ENCODE measurements at regions not wholly inside any gene's neighbourhood (a gene's known extent, or its start where the extent isn't known, plus 50 kb on each side); places are given as distances from the start of the nearest gene placed in this dataset.

- no peak for DNase-seq
Observed at GRCh38 chr6:167515873-167516507, 191.1 kb downstream of the TTLL2 start.

- DNase-seq = no peak
Observed at GRCh38 chr6:167517254-167517916, 192.5 kb downstream of the TTLL2 start.

GRCh38 chr6:167523426-167523825, 198.5 kb downstream of the TTLL2 start:
- DNase-seq = no peak

- no peak for DNase-seq
Observed at GRCh38 chr6:167524261-167525111, 199.6 kb downstream of the TTLL2 start.

GRCh38 chr6:167525774-167526173, 200.9 kb downstream of the TTLL2 start:
- DNase-seq = no peak

- DNase-seq = no peak
Observed at GRCh38 chr6:167526465-167527368, 201.8 kb downstream of the TTLL2 start.

- no peak for DNase-seq
Observed at GRCh38 chr6:167528239-167528638, 203.4 kb downstream of the TTLL2 start.

- no peak for DNase-seq
Observed at GRCh38 chr6:167528976-167529375, 204.1 kb downstream of the TTLL2 start.

GRCh38 chr6:167529444-167530335, 204.8 kb downstream of the TTLL2 start:
- no peak for DNase-seq

GRCh38 chr6:167530951-167531350, 206.1 kb downstream of the TTLL2 start:
- DNase-seq = no peak

- no peak for DNase-seq
Observed at GRCh38 chr6:167532410-167533288, 207.8 kb downstream of the TTLL2 start.

- DNase-seq = no peak
Observed at GRCh38 chr6:167533851-167534250, 209.0 kb downstream of the TTLL2 start.

- DNase-seq = no peak
Observed at GRCh38 chr6:167537816-167538215, 212.9 kb downstream of the TTLL2 start.

- no peak for DNase-seq
Observed at GRCh38 chr6:167538746-167539145, 213.9 kb downstream of the TTLL2 start.

GRCh38 chr6:167540796-167541195, 215.9 kb downstream of the TTLL2 start:
- DNase-seq = no peak

GRCh38 chr6:167541544-167541943, 216.7 kb downstream of the TTLL2 start:
- no peak for DNase-seq

- DNase-seq = peak; percentile 45
Observed at GRCh38 chr6:167543602-167544497, 219.0 kb downstream of the TTLL2 start.

GRCh38 chr6:167546611-167547327, 221.9 kb downstream of the TTLL2 start:
- DNase-seq = no peak

- DNase-seq = no peak
Observed at GRCh38 chr6:167547328-167547692, 222.4 kb downstream of the TTLL2 start.
